NCI-H69 (cell line): ENCODE measurements at regions not wholly inside any gene's neighbourhood (a gene's known extent, or its start where the extent isn't known, plus 50 kb on each side); places are given as distances from the start of the nearest gene placed in this dataset.
A peak's percentile ranks its signal among the peaks of the same experiment; 100 is the strongest.
"Not testable (repeated sequence)": the region's sequence is repeated elsewhere in the genome, so short reads cannot be mapped to it uniquely, and the experiment has no call there.

Experiments used
- DNase-seq: peaks from one replicate; lab custom pipeline; 2025; lab: John Stamatoyannopoulos, UW

GRCh38 chr4:84379917-84380641, 119.0 kb downstream of the NKX6-1 start:
- no peak for DNase-seq

GRCh38 chr4:84378983-84379382, 120.1 kb downstream of the NKX6-1 start:
- DNase-seq, result no peak

- no peak for DNase-seq
Observed at GRCh38 chr4:84378356-84378755, 120.7 kb downstream of the NKX6-1 start.

- DNase-seq, result peak; percentile 2
Observed at GRCh38 chr4:84366907-84367306, 132.2 kb downstream of the NKX6-1 start.

GRCh38 chr4:84366161-84366560, 132.9 kb downstream of the NKX6-1 start:
- peak; percentile 78 for DNase-seq

GRCh38 chr4:84362896-84363655, 136.0 kb downstream of the NKX6-1 start:
- peak; percentile 24 for DNase-seq

- DNase-seq, result no peak
Observed at GRCh38 chr4:84342161-84342560, 156.9 kb downstream of the NKX6-1 start.

- no peak for DNase-seq
Observed at GRCh38 chr4:84341559-84341958, 157.5 kb downstream of the NKX6-1 start.

GRCh38 chr4:84338367-84338766, 160.7 kb downstream of the NKX6-1 start:
- DNase-seq, result no peak

GRCh38 chr4:84336964-84337705, 162.0 kb downstream of the NKX6-1 start:
- DNase-seq, result peak; percentile 4

- DNase-seq, result no peak
Observed at GRCh38 chr4:84327526-84327925, 171.6 kb downstream of the NKX6-1 start.

- no peak for DNase-seq
Observed at GRCh38 chr4:84325625-84326024, 173.5 kb downstream of the NKX6-1 start.

GRCh38 chr4:84324303-84325245, 174.5 kb downstream of the NKX6-1 start:
- peak; percentile 45 for DNase-seq

GRCh38 chr4:84319124-84319523, 180.0 kb downstream of the NKX6-1 start:
- DNase-seq, result no peak

- no peak for DNase-seq
Observed at GRCh38 chr4:84317513-84317912, 181.6 kb downstream of the NKX6-1 start.

- no peak for DNase-seq
Observed at GRCh38 chr4:84312426-84313012, 186.6 kb downstream of the NKX6-1 start.

- DNase-seq, result no peak
Observed at GRCh38 chr4:84309191-84309590, 189.9 kb downstream of the NKX6-1 start.

- DNase-seq, result not testable (repeated sequence)
Observed at GRCh38 chr4:84298719-84299254, 200.3 kb downstream of the NKX6-1 start.

- DNase-seq, result no peak
Observed at GRCh38 chr4:84298023-84298718, 200.9 kb downstream of the NKX6-1 start.

- DNase-seq, result no peak
Observed at GRCh38 chr4:84291969-84292368, 207.1 kb downstream of the NKX6-1 start.
